ENCODE measurements at regions not wholly inside any gene's neighbourhood (a gene's known extent, or its start where the extent isn't known, plus 50 kb on each side); places are given as distances from the start of the nearest gene placed in this dataset.

DNA sequence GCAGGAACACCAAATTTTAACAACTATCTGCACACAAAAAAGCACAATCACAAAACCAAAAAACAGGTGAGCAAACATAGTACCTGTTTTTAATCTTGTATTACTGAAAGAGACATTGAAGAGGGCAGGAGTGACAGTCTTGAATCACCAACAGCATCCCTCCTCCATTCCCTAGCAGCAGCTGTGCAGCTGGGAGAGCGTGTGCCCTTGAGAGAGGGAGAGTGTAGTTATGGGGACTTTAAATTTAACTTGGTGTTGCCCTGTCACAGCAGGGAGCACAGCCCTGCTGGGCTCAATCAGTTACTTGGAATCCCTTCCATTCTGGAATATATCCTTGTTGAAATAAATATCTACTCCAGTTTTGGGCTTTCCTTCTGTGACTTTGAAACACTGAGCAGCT, 1938.7 kb upstream of the NUDT12 start:
- no peak for DNase-seq

- no peak for DNase-seq
Observed at GRCh38 chr5:105475401-105475800, 1912.8 kb upstream of the NUDT12 start.

- no peak for DNase-seq
Observed at GRCh38 chr5:105462377-105462776, 1899.8 kb upstream of the NUDT12 start.

DNA sequence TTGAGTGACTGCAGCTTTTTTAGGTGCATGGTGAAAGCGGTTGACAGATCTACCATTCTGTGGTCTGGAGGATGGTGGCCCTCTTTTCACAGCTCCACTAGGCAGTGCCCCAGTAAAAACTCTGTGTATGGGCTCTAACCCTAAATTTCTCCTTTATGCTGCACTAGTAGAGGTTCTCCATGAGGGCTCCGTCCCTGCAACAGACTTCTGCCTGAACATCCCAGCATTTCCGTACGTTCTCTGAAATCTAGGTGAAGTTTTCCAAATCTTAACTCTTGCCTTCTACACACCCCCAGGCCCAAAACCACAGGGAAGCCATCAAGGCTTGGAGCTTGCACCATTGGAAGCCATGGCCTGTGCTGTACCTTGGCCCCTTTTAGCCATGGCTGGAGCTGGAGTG, 1898.1 kb upstream of the NUDT12 start:
- DNase-seq: no peak

- no peak for DNase-seq
Observed at GRCh38 chr5:105453216-105453807, 1890.7 kb upstream of the NUDT12 start.

- no peak for DNase-seq
Observed at GRCh38 chr5:105448271-105448670, 1885.7 kb upstream of the NUDT12 start.

- DNase-seq: no peak
Observed at GRCh38 chr5:105430516-105430915, 1867.9 kb upstream of the NUDT12 start.

- DNase-seq: no peak
Observed at GRCh38 chr5:105428451-105429380, 1866.1 kb upstream of the NUDT12 start.

DNA sequence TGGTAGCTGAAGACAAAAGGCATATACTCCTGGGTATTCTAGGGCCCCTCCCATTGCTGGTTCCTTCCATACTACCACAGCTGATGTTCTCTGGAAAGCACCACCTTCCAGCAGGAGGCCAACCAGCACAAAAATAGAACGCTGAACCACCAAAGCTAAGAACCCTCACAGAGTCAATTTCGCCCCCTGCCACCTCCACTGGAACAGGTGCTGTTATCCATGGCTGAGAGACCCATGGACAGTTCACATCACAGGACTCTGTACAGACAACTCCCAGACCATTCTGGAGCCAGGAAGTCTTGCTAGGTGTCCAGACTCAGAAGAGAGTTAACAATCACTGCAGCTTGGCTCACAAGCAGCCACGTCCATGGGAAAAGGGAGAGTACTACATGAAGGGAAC, 1851.5 kb upstream of the NUDT12 start:
- DNase-seq: no peak

- no peak for DNase-seq
Observed at GRCh38 chr5:105413406-105413990, 1850.9 kb upstream of the NUDT12 start.

DNA sequence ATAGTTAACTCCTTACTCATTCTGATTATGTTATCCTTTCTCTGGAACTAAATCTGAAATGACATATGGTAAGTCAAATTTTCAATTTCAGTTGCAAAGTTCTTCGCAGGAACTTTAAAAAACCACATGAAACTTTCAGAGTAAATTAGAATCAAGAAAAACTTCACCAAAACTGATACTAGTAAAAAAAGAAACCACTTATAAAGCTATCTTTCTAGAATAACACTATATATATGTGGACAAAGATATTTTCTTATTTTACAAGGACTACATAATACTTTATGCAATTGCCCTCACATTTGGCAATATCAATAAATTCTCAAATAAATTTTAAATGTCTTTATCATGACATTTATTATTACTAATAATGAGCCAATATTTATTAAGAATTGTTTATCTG, 1847.1 kb upstream of the NUDT12 start:
- DNase-seq: no peak

GRCh38 chr5:105407200-105407599, 1844.6 kb upstream of the NUDT12 start:
- no peak for DNase-seq

GRCh38 chr5:105397749-105398148, 1835.2 kb upstream of the NUDT12 start:
- no peak for DNase-seq

GRCh38 chr5:105392710-105393149, 1830.1 kb upstream of the NUDT12 start:
- DNase-seq: no peak

DNA sequence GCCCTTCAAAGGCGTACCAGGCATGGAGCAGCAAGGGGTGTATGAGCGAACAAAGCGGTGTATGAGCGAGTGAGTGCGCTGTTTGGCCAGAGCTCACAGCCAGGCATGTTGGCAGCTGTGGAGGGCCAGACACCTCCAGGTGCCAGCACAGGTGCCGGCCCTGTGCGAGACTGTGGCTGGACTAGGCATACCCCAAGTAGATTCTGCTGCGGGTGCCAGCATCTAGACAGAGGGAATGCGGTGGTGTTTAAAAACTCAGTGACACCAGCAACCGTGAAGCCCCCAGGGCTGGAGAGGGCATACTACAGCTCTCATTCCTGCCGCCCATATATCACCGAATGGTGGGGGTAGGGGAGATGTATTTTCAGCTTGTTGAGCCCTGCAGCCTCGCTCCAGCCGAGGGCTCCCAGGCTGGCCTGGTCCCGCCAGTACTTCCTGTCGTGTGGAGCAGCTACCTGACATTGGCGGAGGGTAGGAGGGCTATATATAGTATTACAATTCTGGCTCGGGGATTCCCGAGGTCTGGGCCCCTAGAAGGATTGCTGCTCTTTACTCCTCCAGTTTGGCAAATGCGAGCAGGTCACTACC, 1829.6 kb upstream of the NUDT12 start:
- no peak for DNase-seq

GRCh38 chr5:105380126-105380525, 1817.5 kb upstream of the NUDT12 start:
- DNase-seq: no peak

- no peak for DNase-seq
Observed at GRCh38 chr5:105371169-105371568, 1808.6 kb upstream of the NUDT12 start.

DNA sequence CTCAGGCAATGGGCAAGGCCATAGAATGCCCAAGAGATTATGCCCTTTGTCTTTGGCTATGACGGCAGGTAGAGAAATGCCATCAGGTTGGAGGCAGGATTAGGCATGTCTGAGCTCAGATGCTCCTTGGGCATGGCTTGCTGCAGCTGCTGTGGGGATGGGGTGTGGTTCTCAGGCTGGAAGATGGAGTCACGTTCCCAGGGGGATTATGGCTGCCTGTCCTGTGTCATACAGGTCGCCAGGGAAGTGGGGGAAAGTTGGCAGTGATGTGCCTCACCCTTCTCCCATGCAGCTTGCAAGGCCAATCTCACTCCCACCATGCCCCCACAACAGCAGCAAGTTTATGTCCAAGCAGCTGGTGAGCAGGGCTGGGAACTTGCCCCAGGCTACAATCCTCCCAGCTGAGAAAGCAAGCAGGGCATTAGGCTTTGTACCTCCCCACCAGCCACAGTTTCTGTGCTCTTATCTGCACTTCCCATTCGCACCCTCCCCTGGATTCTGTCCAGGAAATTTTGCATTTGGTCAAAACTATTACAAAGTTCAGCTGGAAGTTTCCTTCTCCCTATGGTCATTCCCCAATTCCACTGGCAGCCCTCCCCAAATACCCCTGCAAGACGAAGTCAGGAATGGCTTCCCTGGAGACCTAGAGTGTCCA, 1788.0 kb upstream of the NUDT12 start:
- no peak for DNase-seq

GRCh38 chr5:105331558-105331957, 1769.0 kb upstream of the NUDT12 start:
- DNase-seq: no peak

- no peak for DNase-seq
Observed at GRCh38 chr5:105330185-105330584, 1767.6 kb upstream of the NUDT12 start.

GRCh38 chr5:105304859-105305258, 1742.3 kb upstream of the NUDT12 start:
- no peak for DNase-seq

DNA sequence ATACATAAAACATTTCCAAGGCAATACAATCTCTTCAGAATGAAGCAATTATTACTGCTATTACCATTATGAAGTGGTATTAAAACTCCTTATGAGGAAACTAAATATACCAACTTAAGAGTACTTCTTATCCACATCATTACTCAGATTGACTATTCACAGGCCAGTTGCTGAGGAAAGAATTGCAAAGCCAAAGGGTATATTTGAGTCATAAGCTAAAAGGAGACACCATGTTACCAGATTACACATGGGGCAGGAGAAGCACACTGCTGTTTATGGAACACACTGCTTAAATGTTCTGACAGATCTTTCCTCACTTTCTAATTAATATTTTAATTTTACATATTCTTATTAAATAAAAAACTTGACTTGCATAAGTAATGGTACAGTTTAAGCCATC, 1726.4 kb upstream of the NUDT12 start:
- no peak for DNase-seq

GRCh38 chr5:105283134-105283533, 1720.5 kb upstream of the NUDT12 start:
- no peak for DNase-seq
